GM23248 (cell line): ENCODE measurements at regions not wholly inside any gene's neighbourhood (a gene's known extent, or its start where the extent isn't known, plus 50 kb on each side); places are given as distances from the start of the nearest gene placed in this dataset.

Experiments used
- DNase-seq: peaks from one replicate; pipeline ENCODE4 v3.0.0-alpha.2; 2015
- H2AFZ ChIP-seq: fragments of 200-600 bp; sonication (generic); 2 replicates; pipeline ENCODE4 v1.6.1; 2016; ENCODE audit warnings: antibody characterized with exemption
- H3F3A ChIP-seq: fragments of 200-600 bp; sonication (generic); 2 replicates; pipeline ENCODE4 v1.6.1; 2016; ENCODE audit warnings: mild to moderate bottlenecking, antibody characterized with exemption, mixed run types; ENCODE audit not compliant: insufficient read depth
- H3K27ac ChIP-seq: fragments of 200-600 bp; sonication (generic); 2 replicates; pipeline ENCODE4 v1.5.1; 2016; ENCODE audit warnings: mild to moderate bottlenecking
- H3K27me3 ChIP-seq: fragments of 200-600 bp; sonication (generic); replicated peaks from 2 replicates; pipeline ENCODE4 v1.6.1; 2016; ENCODE audit warnings: mild to moderate bottlenecking; ENCODE audit not compliant: insufficient read depth
- H3K36me3 ChIP-seq: fragments of 200-600 bp; sonication (generic); 2 replicates; pipeline ENCODE4 v1.6.1; 2016; ENCODE audit warnings: low read depth, mild to moderate bottlenecking
- H3K4me1 ChIP-seq: fragments of 200-600 bp; sonication (generic); 2 replicates; pipeline ENCODE4 v1.6.1; 2016; ENCODE audit warnings: mild to moderate bottlenecking; ENCODE audit not compliant: insufficient read depth
- H3K4me2 ChIP-seq: fragments of 200-600 bp; sonication (generic); one replicate; pipeline ENCODE4 v1.6.1; 2016; ENCODE audit warnings: mild to moderate bottlenecking; ENCODE audit not compliant: unreplicated experiment
- H3K4me3 ChIP-seq: fragments of 200-600 bp; sonication (generic); 2 replicates; pipeline ENCODE4 v1.5.1; 2016; ENCODE audit warnings: mild to moderate bottlenecking
- H3K79me2 ChIP-seq: fragments of 200-600 bp; sonication (generic); 2 replicates; pipeline ENCODE4 v1.6.1; 2016; ENCODE audit warnings: mild to moderate bottlenecking; ENCODE audit not compliant: insufficient read depth
- H3K9ac ChIP-seq: fragments of 200-600 bp; sonication (generic); 2 replicates; pipeline ENCODE4 v1.6.1; 2016; ENCODE audit warnings: mild to moderate bottlenecking
- H3K9me2 ChIP-seq: fragments of 200-600 bp; sonication (generic); 2 replicates; pipeline ENCODE4 v1.6.1; 2016; ENCODE audit warnings: mixed run types, mild to moderate bottlenecking, moderate library complexity; ENCODE audit not compliant: insufficient read depth
- H3K9me3 ChIP-seq: fragments of 200-600 bp; sonication (generic); one replicate; pipeline ENCODE4 v1.6.1; 2017; ENCODE audit warnings: low read depth
- H4K20me1 ChIP-seq: fragments of 200-600 bp; sonication (generic); 2 replicates; pipeline ENCODE4 v1.6.0; 2016; ENCODE audit not compliant: insufficient read depth
- EZH2 ChIP-seq: fragments of 200-600 bp; sonication (generic); IDR thresholded peaks from 2 replicates; pipeline ENCODE4 v1.6.1; 2018; ENCODE audit warnings: antibody characterized with exemption, mild to moderate bottlenecking; ENCODE audit not compliant: insufficient read depth, poor library complexity, severe bottlenecking
- EZH2phosphoT487 ChIP-seq: fragments of 200-600 bp; sonication (generic); IDR thresholded peaks from 2 replicates; pipeline ENCODE4 v1.6.1; 2018; ENCODE audit warnings: antibody characterized with exemption, moderate library complexity, mild to moderate bottlenecking, low read depth; ENCODE audit not compliant: insufficient read depth
- WGBS, 2 experiments: methylation state at CpG; one replicate each; pipeline ENCODE4 v1.1.6; 2015 to 2017; ENCODE audit warnings: low lambda C conversion rate in 2 of 2, low coverage in 1 of 2; ENCODE audit errors: missing lambda C conversion rate in 2 of 2; 5-methylcytosine and 5-hydroxymethylcytosine counted together
- in situ Hi-C: fragments of 300-500 bp; cut with MboI; formaldehyde crosslinking; loops from 2 replicates; pipeline ENCODE4 v1.15.0; 2020

GRCh38 chr4:156545003-156545785 is 426.4 kb downstream of the PDGFC start:
- Histone ChIP-seq H3K9ac (no peak overlapping the region), H3K4me2 (peak overlapping the region; percentile 72), H3K36me3 (no peaks in the 10 kb centered on the region), H3K27ac (0 out of 2 replicates have a peak overlapping the region, but pooled peaks have one; percentile 11), H2AFZ (peak overlapping the region; percentile 44), H3K9me2 (no peaks in the 10 kb centered on the region; the same call in 1 of the 2 replicates), H3K9me3 (no peaks in the 10 kb centered on the region), H4K20me1 (no peaks in the 10 kb centered on the region), H3K27me3 (no peaks in the 10 kb centered on the region), H3K4me3 (no peak overlapping the region), H3K4me1 (peaks cover 38% of the 10 kb centered on the region), H3K79me2 (no peaks in the 10 kb centered on the region), H3F3A (peaks cover 34% of the 10 kb centered on the region)
- WGBS, 2 experiments = 45 to 46% methylated on average over 2 of the region's 2 CpGs
- in situ Hi-C loops = no loop called here
- TF ChIP-seq EZH2phosphoT487 = no peak
- TF ChIP-seq EZH2 = no peak
- peak; percentile 49 for DNase-seq

GRCh38 chr4:156539376-156539775 is 432.2 kb downstream of the PDGFC start:
- in situ Hi-C loops = no loop called here
- Histone ChIP-seq H3K9ac (no peak overlapping the region), H4K20me1 (no peaks in the 10 kb centered on the region), H3K79me2 (no peaks in the 10 kb centered on the region), H3K4me3 (no peak overlapping the region), H3K36me3 (no peaks in the 10 kb centered on the region), H3K27me3 (no peaks in the 10 kb centered on the region), H3K9me3 (no peaks in the 10 kb centered on the region), H2AFZ (no peak overlapping the region), H3K4me2 (no peak overlapping the region), H3K27ac (no peak overlapping the region), H3K9me2 (no peaks in the 10 kb centered on the region), H3F3A (peaks cover 15% of the 10 kb centered on the region; the same call in 1 of the 2 replicates), H3K4me1 (peaks cover 23% of the 10 kb centered on the region)
- DNase-seq = no peak
- WGBS, 2 experiments = 84 to 88% methylated on average over 1 of the region's 1 CpG
- TF ChIP-seq EZH2 (no peak), EZH2phosphoT487 (no peak)

GRCh38 chr4:156538651-156539257 is 432.8 kb downstream of the PDGFC start:
- DNase-seq = no peak
- Histone ChIP-seq H3K9me3 (no peaks in the 10 kb centered on the region), H4K20me1 (no peaks in the 10 kb centered on the region), H3K9me2 (no peaks in the 10 kb centered on the region), H3K36me3 (no peaks in the 10 kb centered on the region), H3F3A (peaks cover 15% of the 10 kb centered on the region; the same call in 1 of the 2 replicates), H3K27ac (no peak overlapping the region), H3K9ac (no peak overlapping the region), H2AFZ (no peak overlapping the region), H3K4me2 (no peak overlapping the region), H3K4me3 (no peak overlapping the region), H3K79me2 (no peaks in the 10 kb centered on the region), H3K4me1 (peaks cover 22% of the 10 kb centered on the region), H3K27me3 (no peaks in the 10 kb centered on the region)
- 91 to 94% methylated on average over 1 of the region's 1 CpG for WGBS, 2 experiments
- in situ Hi-C loops = no loop called here
- no peak for TF ChIP-seq EZH2phosphoT487
- no peak for TF ChIP-seq EZH2

- H3K9ac ChIP-seq = no peak overlapping the region
- no peaks in the 10 kb centered on the region for H3K36me3 ChIP-seq
- no peaks in the 10 kb centered on the region for H3K9me2 ChIP-seq
- H3K9me3 ChIP-seq = no peaks in the 10 kb centered on the region
- no peak overlapping the region for H2AFZ ChIP-seq
- H3K4me1 ChIP-seq = peaks cover 22% of the 10 kb centered on the region
- H3K4me2 ChIP-seq = no peak overlapping the region
- H3K4me3 ChIP-seq = no peak overlapping the region
- 72 to 75% methylated on average over 2 of the region's 2 CpGs for WGBS, 2 experiments
- DNase-seq = no peak
- no peaks in the 10 kb centered on the region for H4K20me1 ChIP-seq
- no peaks in the 10 kb centered on the region for H3K79me2 ChIP-seq
- no peak overlapping the region for H3K27ac ChIP-seq
- peaks cover 15% of the 10 kb centered on the region; the same call in 1 of the 2 replicates for H3F3A ChIP-seq
- in situ Hi-C loops = no loop called here
- no peaks in the 10 kb centered on the region for H3K27me3 ChIP-seq
- TF ChIP-seq EZH2phosphoT487 (no peak), EZH2 (no peak)
These were observed 433.4 kb downstream of the PDGFC start for GRCh38 chr4:156538210-156538609.
